ENCODE measurements at regions not wholly inside any gene's neighbourhood (a gene's known extent, or its start where the extent isn't known, plus 50 kb on each side); places are given as distances from the start of the nearest gene placed in this dataset.

DNA sequence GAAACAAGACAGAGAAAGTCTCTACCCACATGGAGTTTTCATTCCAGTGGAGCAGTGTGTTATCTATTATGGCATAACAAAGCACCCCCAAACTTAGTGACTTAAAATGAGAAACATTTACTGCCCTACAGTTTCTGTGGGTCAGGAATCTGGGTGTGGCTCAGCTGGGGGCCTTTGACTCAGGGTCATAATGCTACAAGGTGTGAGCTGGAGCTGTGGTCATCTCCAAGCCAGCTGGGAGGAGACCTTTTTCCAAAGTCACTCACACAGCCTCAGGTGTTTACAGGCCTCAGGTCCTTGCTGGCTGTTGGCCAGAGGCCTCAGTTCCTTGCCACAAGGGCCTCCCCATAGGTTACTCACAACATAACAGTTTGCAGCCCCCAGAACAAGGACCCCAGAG, 169.2 kb downstream of the ETAA1 start:
- no peak for DNase-seq (ENCODE audit: extremely low read depth, low read depth)
- no peak overlapping the region for H3K4me3 ChIP-seq (replicated peaks; ENCODE audit: low read depth, low read length)
- TF ChIP-seq, protein P1, sequence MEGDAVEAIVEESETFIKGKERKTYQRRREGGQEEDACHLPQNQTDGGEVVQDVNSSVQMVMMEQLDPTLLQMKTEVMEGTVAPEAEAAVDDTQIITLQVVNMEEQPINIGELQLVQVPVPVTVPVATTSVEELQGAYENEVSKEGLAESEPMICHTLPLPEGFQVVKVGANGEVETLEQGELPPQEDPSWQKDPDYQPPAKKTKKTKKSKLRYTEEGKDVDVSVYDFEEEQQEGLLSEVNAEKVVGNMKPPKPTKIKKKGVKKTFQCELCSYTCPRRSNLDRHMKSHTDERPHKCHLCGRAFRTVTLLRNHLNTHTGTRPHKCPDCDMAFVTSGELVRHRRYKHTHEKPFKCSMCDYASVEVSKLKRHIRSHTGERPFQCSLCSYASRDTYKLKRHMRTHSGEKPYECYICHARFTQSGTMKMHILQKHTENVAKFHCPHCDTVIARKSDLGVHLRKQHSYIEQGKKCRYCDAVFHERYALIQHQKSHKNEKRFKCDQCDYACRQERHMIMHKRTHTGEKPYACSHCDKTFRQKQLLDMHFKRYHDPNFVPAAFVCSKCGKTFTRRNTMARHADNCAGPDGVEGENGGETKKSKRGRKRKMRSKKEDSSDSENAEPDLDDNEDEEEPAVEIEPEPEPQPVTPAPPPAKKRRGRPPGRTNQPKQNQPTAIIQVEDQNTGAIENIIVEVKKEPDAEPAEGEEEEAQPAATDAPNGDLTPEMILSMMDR (IDR thresholded peaks at IDR 0.05; ENCODE audit: low read depth, low read length, missing control alignments) = no peak

DNA sequence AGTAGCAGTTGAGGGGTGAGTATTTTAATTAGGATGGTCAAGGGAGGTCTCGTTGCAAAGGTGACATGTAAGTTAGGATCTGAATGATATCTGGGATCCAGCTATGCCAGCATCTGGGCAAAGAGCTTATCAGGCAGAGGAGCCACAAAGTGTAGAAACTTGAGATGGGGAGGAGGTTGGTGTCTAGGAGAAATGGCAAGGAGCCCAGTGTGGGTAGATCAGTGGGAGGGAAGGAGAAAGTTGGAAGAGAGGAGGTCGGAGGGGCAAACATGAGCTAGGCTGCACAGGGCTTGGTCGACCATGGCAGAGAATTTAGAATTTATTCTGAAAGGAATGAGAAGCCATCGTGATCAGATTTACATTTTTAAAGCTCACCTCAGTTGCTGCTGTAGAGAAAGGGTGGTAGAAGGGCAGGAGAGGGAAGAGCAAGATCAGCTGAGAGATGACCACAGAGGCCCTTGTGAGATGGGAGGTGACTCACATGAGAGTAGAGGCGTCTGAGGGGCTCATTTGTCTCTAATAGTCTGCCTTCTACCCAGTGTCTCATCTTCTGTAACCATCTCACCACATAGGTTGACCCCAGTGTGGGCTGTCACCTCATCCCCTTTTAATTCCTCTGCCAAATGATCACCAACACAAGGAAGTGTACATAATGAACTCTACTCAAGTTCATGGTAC, 170.0 kb downstream of the ETAA1 start:
- H3K4me3 ChIP-seq (replicated peaks; ENCODE audit: low read depth, low read length) = no peak overlapping the region
- TF ChIP-seq, protein P1 (IDR thresholded peaks at IDR 0.05; ENCODE audit: low read depth, low read length, missing control alignments) = no peak
- DNase-seq (ENCODE audit: extremely low read depth, low read depth) = no peak

DNA sequence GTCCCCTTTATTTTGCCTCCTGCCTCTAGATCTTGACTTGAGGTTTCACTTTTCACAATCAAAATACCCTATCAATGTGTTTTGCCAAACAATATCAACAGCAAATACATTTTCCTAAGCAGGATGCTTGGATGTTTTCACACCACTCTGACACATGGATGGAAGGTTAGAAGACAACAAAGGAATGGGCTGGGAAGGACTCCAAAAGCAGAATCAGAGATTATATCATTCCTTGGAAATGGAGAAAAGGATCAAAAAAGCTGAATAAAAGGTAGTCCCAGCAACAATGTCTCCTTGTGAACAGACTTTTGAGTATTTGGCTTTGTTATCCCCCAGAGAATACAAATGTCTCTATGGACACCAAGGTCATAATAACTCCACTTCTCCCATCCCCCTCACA, 170.8 kb downstream of the ETAA1 start:
- TF ChIP-seq, protein P1 (IDR thresholded peaks at IDR 0.05; ENCODE audit: low read depth, low read length, missing control alignments) = no peak
- H3K4me3 ChIP-seq (replicated peaks; ENCODE audit: low read depth, low read length) = no peak overlapping the region
- DNase-seq (ENCODE audit: extremely low read depth, low read depth) = no peak

DNA sequence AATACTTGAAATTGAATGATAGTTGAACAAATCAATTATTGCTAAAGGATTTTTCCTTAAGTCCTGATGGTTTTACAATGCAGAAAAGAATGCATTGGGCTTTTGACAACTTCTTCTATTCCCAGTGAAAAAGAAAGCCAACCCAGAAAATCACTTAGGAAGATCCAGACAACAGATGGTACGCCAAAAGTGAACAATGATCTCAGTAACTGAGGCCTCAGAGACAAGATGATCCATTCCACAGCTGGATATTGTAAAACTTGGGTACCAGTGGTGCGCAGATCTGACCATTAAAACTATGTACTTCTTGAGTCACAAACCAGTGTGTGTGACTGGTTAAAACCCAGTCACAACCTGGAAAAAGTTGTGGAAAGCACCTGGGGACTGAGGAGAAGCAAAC, 173.5 kb downstream of the ETAA1 start:
- no peak overlapping the region for H3K4me3 ChIP-seq (replicated peaks; ENCODE audit: low read depth, low read length)
- no peak for DNase-seq (ENCODE audit: extremely low read depth, low read depth)
- TF ChIP-seq, protein P1 (IDR thresholded peaks at IDR 0.05; ENCODE audit: low read depth, low read length, missing control alignments) = no peak

DNA sequence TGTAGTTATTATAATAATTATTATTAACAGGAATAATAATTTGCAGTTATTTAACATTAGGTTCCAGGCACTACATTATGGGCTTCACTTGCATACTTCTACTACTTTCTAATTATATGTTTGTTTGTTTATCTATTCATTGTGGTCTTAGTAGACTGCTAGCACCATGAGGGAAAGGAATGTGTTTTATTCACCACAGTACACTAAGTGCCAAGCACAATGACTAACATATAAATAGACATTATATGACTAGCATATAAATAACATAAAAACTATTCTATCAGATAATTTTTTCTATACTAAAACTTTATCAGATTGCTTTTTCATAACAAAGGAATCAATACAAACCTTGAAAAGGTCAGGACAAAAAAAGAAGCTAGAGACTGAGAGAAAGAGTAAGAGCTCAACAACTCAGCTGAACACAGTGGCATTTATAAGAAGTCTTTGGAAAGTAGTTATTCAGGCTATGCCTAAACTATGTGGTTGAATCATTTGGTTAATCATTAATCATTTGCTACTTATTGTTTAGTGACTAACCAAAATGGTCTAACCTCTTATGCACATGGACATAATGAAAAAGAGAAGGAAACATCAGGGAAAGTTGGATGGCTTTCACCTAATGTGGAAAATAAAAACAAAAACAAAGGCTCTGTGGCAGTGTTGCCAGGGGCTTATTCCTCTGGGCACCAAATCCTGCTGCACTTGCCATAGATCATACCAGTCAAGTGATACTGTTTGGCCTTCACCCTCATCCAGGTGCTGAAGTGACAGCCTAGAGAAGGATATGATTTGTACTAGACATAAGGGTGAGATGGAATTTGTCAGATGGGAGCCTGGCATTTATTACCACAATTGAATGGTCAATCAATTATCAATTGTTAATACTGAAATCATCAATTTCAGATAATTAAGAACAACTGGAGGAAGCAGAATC, 174.9 kb downstream of the ETAA1 start:
- no peak for DNase-seq (ENCODE audit: extremely low read depth, low read depth)
- H3K4me3 ChIP-seq (replicated peaks; ENCODE audit: low read depth, low read length) = no peak overlapping the region
- TF ChIP-seq, protein P1 (IDR thresholded peaks at IDR 0.05; ENCODE audit: low read depth, low read length, missing control alignments) = no peak

DNA sequence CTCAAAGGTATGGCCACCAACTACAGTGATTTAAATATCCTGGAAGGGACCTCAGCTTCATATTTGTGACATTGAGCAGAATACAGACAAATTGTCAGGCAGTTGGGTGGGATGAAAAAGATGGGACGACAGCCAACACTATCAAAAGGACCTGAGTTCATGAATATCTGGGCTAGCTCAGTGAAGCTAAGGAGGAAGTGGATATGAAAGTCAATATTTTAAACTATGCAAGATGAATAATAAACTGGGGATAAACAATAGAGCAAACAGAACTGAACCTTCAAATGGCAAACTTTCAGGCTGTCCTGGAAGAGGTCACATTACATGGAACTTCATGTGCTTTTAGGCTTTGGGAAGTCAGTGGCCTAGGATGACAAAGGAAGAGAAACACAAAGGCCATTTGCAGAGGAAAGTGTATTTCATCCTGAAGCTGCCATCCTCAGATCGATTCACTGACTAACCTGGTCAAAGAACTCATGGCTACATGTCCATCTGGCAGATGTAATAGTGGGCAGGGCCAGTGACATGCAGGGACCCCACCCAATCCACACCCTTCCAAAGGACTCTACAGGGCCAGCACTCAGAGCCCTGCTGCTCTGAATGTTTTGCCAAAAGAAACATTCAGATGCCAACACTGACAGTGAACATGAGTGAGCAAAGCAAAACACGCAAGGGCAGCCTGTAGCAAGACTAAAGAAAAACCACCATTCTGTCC, 175.7 kb downstream of the ETAA1 start:
- no peak overlapping the region for H3K4me3 ChIP-seq (replicated peaks; ENCODE audit: low read depth, low read length)
- TF ChIP-seq, protein P1 (IDR thresholded peaks at IDR 0.05; ENCODE audit: low read depth, low read length, missing control alignments) = no peak
- no peak for DNase-seq (ENCODE audit: extremely low read depth, low read depth)

All from HFF-Myc (cell line).